Liver (tissue), 8 donors: ENCODE measurements at regions not wholly inside any gene's neighbourhood (a gene's known extent, or its start where the extent isn't known, plus 50 kb on each side); places are given as distances from the start of the nearest gene placed in this dataset.

ENCODE experiments used
- DNase-seq: peaks from one replicate; pipeline ENCODE4 v3.0.0-alpha.2; 2017; ENCODE audit warnings: low spot score
- H3K27ac ChIP-seq, 2 donors: one replicate each; pipeline ENCODE4 v1.7.0; 2013; ENCODE audit warnings: inconsistent platforms in 2 of 2, low read length in 2 of 2, control low read depth in 1 of 2, low read depth in 1 of 2, mild to moderate bottlenecking in 1 of 2
- H3K27me3 ChIP-seq, 4 donors: one replicate each; pipeline versions ENCODE4 v1.6.1 to v1.7.0; 2013; ENCODE audit warnings: low read length in 3 of 4, inconsistent platforms in 1 of 4, mild to moderate bottlenecking in 1 of 4, moderate library complexity in 1 of 4; ENCODE audit not compliant: control insufficient read depth in 4 of 4, insufficient read depth in 4 of 4
- H3K36me3 ChIP-seq, 4 donors: one replicate each; pipeline versions ENCODE4 v1.6.1 to v1.7.0; 2013; ENCODE audit warnings: low read length in 3 of 4, mild to moderate bottlenecking in 3 of 4, low read depth in 1 of 4, moderate library complexity in 1 of 4; ENCODE audit not compliant: control insufficient read depth in 4 of 4, insufficient read depth in 3 of 4
- H3K4me1 ChIP-seq, 4 donors: one replicate each; pipeline versions ENCODE4 v1.6.1 to v1.7.0; 2013; ENCODE audit warnings: low read length in 3 of 4, mild to moderate bottlenecking in 3 of 4, moderate library complexity in 1 of 4; ENCODE audit not compliant: control insufficient read depth in 4 of 4, insufficient read depth in 4 of 4
- H3K4me3 ChIP-seq, 3 donors: one replicate each; pipeline versions ENCODE4 v1.6.1 to v1.7.0; 2013; ENCODE audit warnings: low read length in 3 of 3, control low read depth in 1 of 3, low read depth in 1 of 3, mild to moderate bottlenecking in 1 of 3
- H3K9ac ChIP-seq, 2 donors: one replicate each; pipeline ENCODE4 v1.7.0; 2013; ENCODE audit warnings: low read length in 2 of 2, mild to moderate bottlenecking in 2 of 2, moderate library complexity in 2 of 2, control low read depth in 1 of 2, low read depth in 1 of 2
- H3K9me3 ChIP-seq, 4 donors: one replicate each; pipeline versions ENCODE4 v1.6.1 to v1.7.0; 2013; ENCODE audit warnings: low read length in 3 of 4; ENCODE audit not compliant: control insufficient read depth in 4 of 4
- ATF3 ChIP-seq: IDR thresholded peaks from 2 replicates; pipeline ENCODE4 v1.6.1; 2016; ENCODE audit warnings: antibody characterized with exemption
- CTCF ChIP-seq: fragments of 150-350 bp; IDR thresholded peaks from 2 replicates; pipeline ENCODE4 v1.5.1; 2017; ENCODE audit warnings: improper control_type of control experiment, low read depth, low read length; ENCODE audit not compliant: missing input control
- HNF4A ChIP-seq, 2 donors: conservative IDR thresholded peaks; 2 replicates each; pipeline ENCODE4 v1.6.1; 2016; ENCODE audit warnings: antibody characterized with exemption in 2 of 2, mild to moderate bottlenecking in 2 of 2
- HNF4G ChIP-seq: IDR thresholded peaks from 2 replicates; pipeline ENCODE4 v1.6.1; 2016; ENCODE audit warnings: antibody characterized with exemption
- JUND ChIP-seq, 2 donors: IDR thresholded peaks; 2 replicates each; pipeline ENCODE4 v1.6.1; 2016; ENCODE audit warnings: antibody characterized with exemption in 2 of 2
- MAX ChIP-seq: IDR thresholded peaks from 2 replicates; pipeline ENCODE4 v1.6.1; 2016; ENCODE audit warnings: antibody characterized with exemption
- NR2F2 ChIP-seq: IDR thresholded peaks from 2 replicates; pipeline ENCODE4 v1.6.1; 2016; ENCODE audit warnings: antibody characterized with exemption
- REST ChIP-seq: IDR thresholded peaks from 2 replicates; pipeline ENCODE4 v1.6.1; 2016; ENCODE audit warnings: antibody characterized with exemption, mild to moderate bottlenecking
- RXRA ChIP-seq, 2 donors: IDR thresholded peaks; 2 replicates each; pipeline ENCODE4 v1.6.1; 2017 to 2018; ENCODE audit warnings: antibody characterized with exemption in 2 of 2, mild to moderate bottlenecking in 1 of 2
- TAF1 ChIP-seq: conservative IDR thresholded peaks from 2 replicates; pipeline ENCODE4 v1.6.1; 2016; ENCODE audit warnings: antibody characterized with exemption, mild to moderate bottlenecking
- YY1 ChIP-seq: IDR thresholded peaks from 2 replicates; pipeline ENCODE4 v1.6.1; 2016; ENCODE audit warnings: antibody characterized with exemption, mild to moderate bottlenecking
- ZBTB33 ChIP-seq: IDR thresholded peaks from 2 replicates; pipeline ENCODE4 v1.6.1; 2016; ENCODE audit warnings: antibody characterized with exemption
- WGBS: extraction: QIAGEN DNeasy Blood & Tissue Kit; methylation state at CpG from one replicate; pipeline ENCODE4 v1.1.7; 2013; 5-methylcytosine and 5-hydroxymethylcytosine counted together
- donor health status: healthy.
- donor health status: healthy.
- donor health status: healthy.
- donor health status: healthy.
- donor health status: healthy.

GRCh38 chr5:158373608-158374395 is 514.9 kb upstream of the CLINT1 start:
- H3K4me1 ChIP-seq, result no peaks in the 10 kb centered on the region

More at GRCh38 chr5:158373608-158374395, 514.9 kb upstream of the CLINT1 start:
- Histone ChIP-seq H3K36me3 (no peaks in the 10 kb centered on the region), H3K9me3 (no peaks in the 10 kb centered on the region), H3K4me3 (no peak overlapping the region), H3K27me3 (no peaks in the 10 kb centered on the region), H3K9ac (no peak overlapping the region), H3K27ac (no peak overlapping the region)
- 73% methylated on average over 6 of the region's 6 CpGs for WGBS
- TF ChIP-seq HNF4A (conservative IDR thresholded peaks at IDR 0.05), result no peak
- TF ChIP-seq ATF3, result no peak
- TF ChIP-seq ZBTB33, result no peak
- TF ChIP-seq HNF4G, result no peak
- TF ChIP-seq TAF1, result no peak
- TF ChIP-seq CTCF, result no peak
- TF ChIP-seq NR2F2, result no peak
- no peak for TF ChIP-seq RXRA (IDR thresholded peaks at IDR 0.05)
- no peak for TF ChIP-seq JUND (IDR thresholded peaks at IDR 0.05)
- no peak for TF ChIP-seq REST
- TF ChIP-seq MAX, result no peak
- no peak for TF ChIP-seq YY1
- DNase-seq, result no peak
